ENCODE measurements at regions not wholly inside any gene's neighbourhood (a gene's known extent, or its start where the extent isn't known, plus 50 kb on each side); places are given as distances from the start of the nearest gene placed in this dataset.

GRCh38 chr10:52875336-52875735, 102.8 kb upstream of the MBL2 start:
- Mint-ChIP-seq H3K4me3 (no peak overlapping the region), H3K36me3 (ENCODE audit: insufficient read depth in 1 of 3, low read depth in 3 of 3) (peaks cover 1 to 3% (median 2%) of the 10 kb centered on the region in 3 experiments; a peak in 4 of 7 replicates), H3K27ac (no peak overlapping the region), H3K27me3 (ENCODE audit: low read depth) (no peaks in the 10 kb centered on the region), H3K9me3 (peaks cover 4% of the 10 kb centered on the region in 2 experiments; a peak in 4 of 5 replicates), H3K4me1 (no peaks in the 10 kb centered on the region; a peak in 1 of 4 replicates)
- Histone ChIP-seq H3K9ac (ENCODE audit: extremely low read depth, insufficient read length, low read length) (no peak overlapping the region), H3K4ac (ENCODE audit: low read depth, low read length) (no peak overlapping the region), H3K79me2 (ENCODE audit: insufficient read depth, low read length) (no peaks in the 10 kb centered on the region), H3T11ph (ENCODE audit: low read length) (no peak overlapping the region), H2BK20ac (ENCODE audit: low read depth, low read length, poor library complexity, severe bottlenecking) (no peak overlapping the region), H4K91ac (ENCODE audit: insufficient read length, low read depth, low read length) (no peak overlapping the region), H3K23ac (ENCODE audit: insufficient read length, low read depth, low read length) (no peak overlapping the region), H2BK15ac (ENCODE audit: low read depth, low read length) (no peak overlapping the region), H2BK5ac (ENCODE audit: insufficient read length, low read length) (no peak overlapping the region), H4K8ac (replicated peaks; ENCODE audit: insufficient read length, low read depth, low read length) (no peak overlapping the region), H4K5ac (ENCODE audit: insufficient read length, low read depth, low read length) (no peak overlapping the region), H3K14ac (ENCODE audit: insufficient read depth, low read length) (no peak overlapping the region), H3K56ac (ENCODE audit: insufficient read length, low read depth, low read length) (no peak overlapping the region), H3K27me3 (ENCODE audit: insufficient read depth, low read length) (no peaks in the 10 kb centered on the region), H3K4me2 (ENCODE audit: insufficient read depth, insufficient read length, low read length) (no peak overlapping the region), H3K79me1 (ENCODE audit: insufficient read depth, low read depth, low read length, poor library complexity, severe bottlenecking) (no peaks in the 10 kb centered on the region), H3K9me3 (ENCODE audit: control insufficient read depth, low read depth, low read length) (no peaks in the 10 kb centered on the region), H3K18ac (ENCODE audit: insufficient read length, low read depth, low read length) (no peak overlapping the region), H2BK120ac (ENCODE audit: low read depth, low read length, poor library complexity, severe bottlenecking) (no peak overlapping the region), H3K4me1 (ENCODE audit: insufficient read depth, low read length) (no peaks in the 10 kb centered on the region), H2BK12ac (ENCODE audit: insufficient read length, low read depth, low read length) (no peak overlapping the region), H4K20me1 (ENCODE audit: control insufficient read depth, insufficient read depth, insufficient read length) (no peaks in the 10 kb centered on the region), H3K27ac (ENCODE audit: insufficient read length, low read depth, low read length) (no peak overlapping the region), H2AFZ (ENCODE audit: low read length) (no peak overlapping the region), H2AK5ac (ENCODE audit: insufficient read length, low read length) (no peak overlapping the region), H3K23me2 (ENCODE audit: insufficient read length, low read depth, low read length, poor library complexity, severe bottlenecking) (no peaks in the 10 kb centered on the region)
- WGBS (ENCODE audit: extremely low coverage, insufficient read length, low lambda C conversion rate) = no CpG with 5 or more reads among the region's 2 CpGs
- no peak for DNase-seq
- no peak for TF ChIP-seq CTCF (conservative IDR thresholded peaks at IDR 0.05)
